D721Med (cell line): ENCODE measurements at regions not wholly inside any gene's neighbourhood (a gene's known extent, or its start where the extent isn't known, plus 50 kb on each side); places are given as distances from the start of the nearest gene placed in this dataset.

Experiments used
- DNase-seq: peaks from one replicate; pipeline ENCODE4 v3.0.0; 2011; ENCODE audit warnings: low spot score; ENCODE audit not compliant: insufficient read length
- FAIRE-seq: peaks from 2 replicates; lab custom pipeline; 2011; peaks lifted over from hg19 to GRCh38; lab: Jason Lieb, UNC
- CTCF ChIP-seq: IDR thresholded peaks from 2 replicates; pipeline ENCODE4 v1.5.1; 2012; ENCODE audit warnings: mild to moderate bottlenecking, control low read depth; ENCODE audit not compliant: insufficient read depth; ENCODE audit errors: missing control alignments

- FAIRE-seq (no peak), DNase-seq (no peak)
- TF ChIP-seq CTCF, result peak; percentile 17
These were observed 1184.0 kb upstream of the GYPC start for GRCh38 chr2:125471963-125472362.

GRCh38 chr2:125479143-125479636, 1176.8 kb upstream of the GYPC start:
- FAIRE-seq (no peak), DNase-seq (no peak)
- no peak for TF ChIP-seq CTCF

- no peak for TF ChIP-seq CTCF
- no peak for FAIRE-seq
- DNase-seq, result no peak
These were observed 1165.7 kb upstream of the GYPC start for GRCh38 chr2:125490308-125490707.

- DNase-seq (no peak), FAIRE-seq (no peak)
- no peak for TF ChIP-seq CTCF
These were observed 1164.3 kb upstream of the GYPC start for GRCh38 chr2:125491663-125492062.

- no peak for TF ChIP-seq CTCF
- no peak for FAIRE-seq
- no peak for DNase-seq
These were observed 1143.6 kb upstream of the GYPC start for GRCh38 chr2:125512313-125512712.

GRCh38 chr2:125516496-125517109, 1139.4 kb upstream of the GYPC start:
- FAIRE-seq, result no peak
- peak; percentile 47 for TF ChIP-seq CTCF
- no peak for DNase-seq

GRCh38 chr2:125526093-125526492, 1129.9 kb upstream of the GYPC start:
- TF ChIP-seq CTCF, result no peak
- DNase-seq (no peak), FAIRE-seq (no peak)
